Skin of body (tissue), 1 donor: ENCODE measurements at regions not wholly inside any gene's neighbourhood (a gene's known extent, or its start where the extent isn't known, plus 50 kb on each side); places are given as distances from the start of the nearest gene placed in this dataset.
"Not testable (repeated sequence)": the region's sequence is repeated elsewhere in the genome, so short reads cannot be mapped to it uniquely, and the experiment has no call there.

Source experiments
- DNase-seq: peaks from one replicate; lab custom pipeline; 2025; lab: John Stamatoyannopoulos, UW

- DNase-seq: no peak
These were observed 860.8 kb upstream of the B3GALT2 start for GRCh38 chr1:194047206-194047605.

GRCh38 chr1:194045416-194045815, 859.0 kb upstream of the B3GALT2 start:
- no peak for DNase-seq

GRCh38 chr1:194044892-194045291, 858.5 kb upstream of the B3GALT2 start:
- DNase-seq: no peak

- no peak for DNase-seq
These were observed 857.8 kb upstream of the B3GALT2 start for GRCh38 chr1:194043984-194044755.

GRCh38 chr1:194042736-194043135, 856.3 kb upstream of the B3GALT2 start:
- DNase-seq: peak; percentile 72

- DNase-seq: no peak
These were observed 854.1 kb upstream of the B3GALT2 start for GRCh38 chr1:194040496-194040895.

GRCh38 chr1:194039578-194039977, 853.2 kb upstream of the B3GALT2 start:
- DNase-seq: no peak

GRCh38 chr1:194033646-194034045, 847.2 kb upstream of the B3GALT2 start:
- no peak for DNase-seq

- no peak for DNase-seq
These were observed 841.6 kb upstream of the B3GALT2 start for GRCh38 chr1:194028002-194028401.

GRCh38 chr1:194026422-194026821, 840.0 kb upstream of the B3GALT2 start:
- DNase-seq: no peak

GRCh38 chr1:194024659-194025058, 838.2 kb upstream of the B3GALT2 start:
- peak; percentile 38 for DNase-seq

GRCh38 chr1:194014014-194014413, 827.6 kb upstream of the B3GALT2 start:
- no peak for DNase-seq

- no peak for DNase-seq
These were observed 827.1 kb upstream of the B3GALT2 start for GRCh38 chr1:194013561-194013960.

- DNase-seq: no peak
These were observed 817.7 kb upstream of the B3GALT2 start for GRCh38 chr1:194004146-194004545.

GRCh38 chr1:194001726-194002350, 815.4 kb upstream of the B3GALT2 start:
- not testable (repeated sequence) for DNase-seq

GRCh38 chr1:193988885-193989284, 802.5 kb upstream of the B3GALT2 start:
- no peak for DNase-seq

- no peak for DNase-seq
These were observed 792.8 kb upstream of the B3GALT2 start for GRCh38 chr1:193979219-193979618.

GRCh38 chr1:193974286-193974798, 787.9 kb upstream of the B3GALT2 start:
- no peak for DNase-seq

GRCh38 chr1:193973428-193973827, 787.0 kb upstream of the B3GALT2 start:
- no peak for DNase-seq

- DNase-seq: no peak
These were observed 785.2 kb upstream of the B3GALT2 start for GRCh38 chr1:193971595-193971994.

GRCh38 chr1:193960499-193960898, 774.1 kb upstream of the B3GALT2 start:
- DNase-seq: no peak

GRCh38 chr1:193960040-193960439, 773.6 kb upstream of the B3GALT2 start:
- DNase-seq: no peak

GRCh38 chr1:193957556-193958095, 771.2 kb upstream of the B3GALT2 start:
- DNase-seq: no peak
